Epithelial cell of esophagus (primary cell): ENCODE measurements at regions not wholly inside any gene's neighbourhood (a gene's known extent, or its start where the extent isn't known, plus 50 kb on each side); places are given as distances from the start of the nearest gene placed in this dataset.

Experiments
- DNase-seq: peaks from one replicate; pipeline ENCODE4 v3.0.0; 2010; ENCODE audit warnings: low read depth
- H3K4me3 ChIP-seq: 2 replicates; pipeline ENCODE4 v1.5.1; 2011; ENCODE audit warnings: mild to moderate bottlenecking, low read length, control low read depth
- CTCF ChIP-seq: IDR thresholded peaks from 2 replicates; pipeline ENCODE4 v1.5.1; 2011; ENCODE audit warnings: low read depth, mild to moderate bottlenecking, low read length, control low read depth, inconsistent platforms; ENCODE audit not compliant: insufficient read depth; ENCODE audit errors: missing control alignments

- TF ChIP-seq CTCF = no peak
- no peak for DNase-seq
- H3K4me3 ChIP-seq = no peak overlapping the region
These were observed 126.2 kb downstream of the ALDH8A1 start for GRCh38 chr6:134823710-134824034.

- peak; percentile 83 for DNase-seq
- TF ChIP-seq CTCF = peak; percentile 93
- H3K4me3 ChIP-seq = no peak overlapping the region
These were observed 126.8 kb downstream of the ALDH8A1 start for GRCh38 chr6:134822920-134823709.

GRCh38 chr6:134821928-134822864 lies 127.7 kb downstream of the ALDH8A1 start:
- no peak overlapping the region for H3K4me3 ChIP-seq
- TF ChIP-seq CTCF = no peak
- DNase-seq = no peak

GRCh38 chr6:134821397-134821796 lies 128.5 kb downstream of the ALDH8A1 start:
- H3K4me3 ChIP-seq = no peak overlapping the region
- no peak for TF ChIP-seq CTCF
- DNase-seq = no peak

- no peak for DNase-seq
- TF ChIP-seq CTCF = no peak
- no peak overlapping the region for H3K4me3 ChIP-seq
These were observed 129.8 kb downstream of the ALDH8A1 start for GRCh38 chr6:134819863-134820800.

GRCh38 chr6:134819236-134819635 lies 130.7 kb downstream of the ALDH8A1 start:
- TF ChIP-seq CTCF = no peak
- no peak overlapping the region for H3K4me3 ChIP-seq
- DNase-seq = no peak
